IMR-90 (cell line): ENCODE measurements at regions not wholly inside any gene's neighbourhood (a gene's known extent, or its start where the extent isn't known, plus 50 kb on each side); places are given as distances from the start of the nearest gene placed in this dataset.

Experiments used
- ATAC-seq: fragments of 200-7000 bp; cut with Tn5 transposase; 2 replicates; pipeline ENCODE4 v1.9.1; 2020; ENCODE audit warnings: low read depth, mild to moderate bottlenecking, moderate library complexity
- BruUV-seq: library from RNA; stranded (reverse); fragments of 400-500 nt; replicated peaks from 2 replicates; lab custom pipeline; 2021; lab: Mats Ljungman, UMichigan
- CTCF ChIA-PET: fragments of 300-600 bp; formaldehyde crosslinking; extraction: SDS; loops from one replicate; lab custom pipeline; 2021; ENCODE audit warnings: antibody characterized with exemption; lab: Yijun Ruan, JAX
- POLR2A ChIA-PET: fragments of 300-600 bp; sonication (Branson Sonifier 250); formaldehyde crosslinking; loops from one replicate; lab custom pipeline; 2022; ENCODE audit warnings: antibody characterized with exemption; ENCODE audit not compliant: unreplicated experiment; lab: Charles Lee
- DNase-seq: peaks from one replicate; pipeline ENCODE4 v3.0.0; 2013
- H2AFZ ChIP-seq: replicated peaks from 2 replicates; pipeline ENCODE3; 2013; ENCODE audit warnings: low read length, mild to moderate bottlenecking; ENCODE audit not compliant: poor library complexity
- H2AK5ac ChIP-seq: 2 replicates; pipeline ENCODE4 v1.6.1; 2013; ENCODE audit warnings: low read depth, low read length, inconsistent platforms
- H2AK9ac ChIP-seq: replicated peaks from 2 replicates; pipeline ENCODE3; 2013; ENCODE audit warnings: mild to moderate bottlenecking, low read depth, low read length, moderate library complexity; ENCODE audit not compliant: poor library complexity
- H2BK120ac ChIP-seq: 2 replicates; pipeline ENCODE4 v1.6.1; 2013; ENCODE audit warnings: low read depth, low read length, inconsistent platforms
- H2BK15ac ChIP-seq: 3 replicates; pipeline ENCODE4 v1.6.1; 2013; ENCODE audit warnings: low read depth, low read length, inconsistent platforms
- H2BK20ac ChIP-seq: 2 replicates; pipeline ENCODE4 v1.6.1; 2013; ENCODE audit warnings: low read depth, mild to moderate bottlenecking, inconsistent platforms, low read length, moderate library complexity
- H2BK5ac ChIP-seq: 2 replicates; pipeline ENCODE4 v1.6.1; 2013; ENCODE audit warnings: mild to moderate bottlenecking, low read depth, low read length, inconsistent platforms; ENCODE audit not compliant: poor library complexity, severe bottlenecking
- H3K14ac ChIP-seq: replicated peaks from 2 replicates; pipeline ENCODE4 v1.6.1; 2013; ENCODE audit warnings: low read depth, low read length, inconsistent platforms
- H3K18ac ChIP-seq: 2 replicates; pipeline ENCODE4 v1.6.1; 2013; ENCODE audit warnings: low read depth, low read length, control low read depth
- H3K23ac ChIP-seq: 2 replicates; pipeline ENCODE4 v1.6.1; 2013; ENCODE audit warnings: low read depth, low read length, inconsistent platforms
- H3K27ac ChIP-seq: 2 replicates; pipeline ENCODE4 v1.5.1; 2013; ENCODE audit warnings: mild to moderate bottlenecking, control low read depth, low read length; ENCODE audit not compliant: insufficient read depth
- H3K27me3 ChIP-seq: 2 replicates; pipeline ENCODE4 v1.6.1; 2013; ENCODE audit warnings: low read length; ENCODE audit not compliant: control insufficient read depth, insufficient read depth
- H3K36me3 ChIP-seq: 2 replicates; pipeline ENCODE4 v1.6.1; 2013; ENCODE audit warnings: low read length, mixed read lengths; ENCODE audit not compliant: control insufficient read depth, insufficient read depth
- H3K4ac ChIP-seq: 2 replicates; pipeline ENCODE4 v1.6.1; 2013; ENCODE audit warnings: low read depth, low read length, inconsistent platforms
- H3K4me1 ChIP-seq: 2 replicates; pipeline ENCODE4 v1.6.1; 2013; ENCODE audit warnings: low read length, mixed read lengths; ENCODE audit not compliant: control insufficient read depth, insufficient read depth
- H3K4me2 ChIP-seq: 2 replicates; pipeline ENCODE4 v1.6.1; 2013; ENCODE audit warnings: low read depth, mild to moderate bottlenecking, control low read depth, low read length, moderate library complexity
- H3K4me3 ChIP-seq: 2 replicates; pipeline ENCODE4 v1.5.1; 2013; ENCODE audit warnings: low read depth, mild to moderate bottlenecking, control low read depth, low read length, moderate library complexity; ENCODE audit not compliant: insufficient read depth
- H3K56ac ChIP-seq: 2 replicates; pipeline ENCODE4 v1.6.1; 2013; ENCODE audit warnings: low read length, inconsistent platforms; ENCODE audit not compliant: insufficient read depth; ENCODE audit errors: extremely low read depth
- H3K79me1 ChIP-seq, 2 experiments: 2 replicates each; pipeline ENCODE4 v1.6.1; 2013; ENCODE audit warnings: low read length in 2 of 2, inconsistent platforms in 1 of 2, low read depth in 1 of 2
- H3K9ac ChIP-seq: 2 replicates; pipeline ENCODE4 v1.6.1; 2013; ENCODE audit warnings: low read depth, low read length, control low read depth
- H3K9me1 ChIP-seq: 2 replicates; pipeline ENCODE4 v1.6.1; 2013; ENCODE audit warnings: low read length, inconsistent platforms; ENCODE audit not compliant: insufficient read depth
- H3K9me3 ChIP-seq: 2 replicates; pipeline ENCODE4 v1.6.1; 2013; ENCODE audit warnings: low read length; ENCODE audit not compliant: control insufficient read depth, insufficient read depth
- H4K20me1 ChIP-seq: 2 replicates; pipeline ENCODE4 v1.6.1; 2013; ENCODE audit warnings: low read length, inconsistent platforms; ENCODE audit not compliant: insufficient read depth
- H4K5ac ChIP-seq: 2 replicates; pipeline ENCODE4 v1.6.1; 2013; ENCODE audit warnings: mild to moderate bottlenecking, low read depth, low read length, control low read depth
- H4K8ac ChIP-seq, 2 experiments: 2 replicates each; pipeline ENCODE4 v1.6.1; 2013; ENCODE audit warnings: low read depth in 2 of 2, low read length in 2 of 2, control low read depth in 1 of 2, inconsistent platforms in 1 of 2
- H4K91ac ChIP-seq: 2 replicates; pipeline ENCODE4 v1.6.1; 2013; ENCODE audit warnings: low read depth, low read length, inconsistent platforms; ENCODE audit not compliant: insufficient read depth
- BHLHE40 ChIP-seq: fragments of 150-350 bp; IDR thresholded peaks from 2 replicates; pipeline ENCODE4 v1.6.1; 2016; ENCODE audit warnings: mild to moderate bottlenecking, low read depth, low read length
- CEBPB ChIP-seq: IDR thresholded peaks from 2 replicates; pipeline ENCODE4 v1.6.1; 2012; ENCODE audit warnings: low read depth, low read length, improper control_type of control experiment
- CHD1 ChIP-seq: IDR thresholded peaks from 2 replicates; pipeline ENCODE4 v1.6.1; 2012; ENCODE audit warnings: low read depth, low read length, improper control_type of control experiment
- FOS ChIP-seq: fragments of 150-350 bp; IDR thresholded peaks from 2 replicates; pipeline ENCODE4 v1.6.1; 2016; ENCODE audit warnings: low read depth, low read length
- MAFK ChIP-seq: IDR thresholded peaks from 2 replicates; pipeline ENCODE4 v1.6.1; 2012; ENCODE audit warnings: low read depth, low read length, improper control_type of control experiment
- MAZ ChIP-seq: IDR thresholded peaks from 2 replicates; pipeline ENCODE4 v1.6.1; 2012; ENCODE audit warnings: low read depth, mild to moderate bottlenecking, low read length, improper control_type of control experiment, moderate library complexity, borderline replicate concordance
- MXI1 ChIP-seq: IDR thresholded peaks from 2 replicates; pipeline ENCODE4 v1.6.1; 2012; ENCODE audit warnings: low read depth, mild to moderate bottlenecking, low read length, moderate library complexity, borderline replicate concordance
- NFE2L2 ChIP-seq: fragments of 150-350 bp; IDR thresholded peaks from 2 replicates; pipeline ENCODE4 v1.6.1; 2016; ENCODE audit warnings: low read depth, mild to moderate bottlenecking, low read length
- POLR2A ChIP-seq: IDR thresholded peaks from 2 replicates; pipeline ENCODE4 v1.6.1; 2012; ENCODE audit warnings: mild to moderate bottlenecking, low read depth, low read length
- RAD21 ChIP-seq: IDR thresholded peaks from 2 replicates; pipeline ENCODE4 v1.6.1; 2012; ENCODE audit warnings: low read length, improper control_type of control experiment
- RCOR1 ChIP-seq: IDR thresholded peaks from 2 replicates; pipeline ENCODE4 v1.6.1; 2012; ENCODE audit warnings: mild to moderate bottlenecking, low read length, improper control_type of control experiment; ENCODE audit not compliant: insufficient replicate concordance
- RFX5 ChIP-seq: IDR thresholded peaks from 2 replicates; pipeline ENCODE4 v1.8.0; 2012; ENCODE audit warnings: low read depth, mild to moderate bottlenecking, low read length, moderate library complexity
- SMC3 ChIP-seq: fragments of 150-350 bp; IDR thresholded peaks from 2 replicates; pipeline ENCODE4 v1.6.1; 2016; ENCODE audit warnings: low read depth, mild to moderate bottlenecking, antibody characterized with exemption, low read length, moderate library complexity
- dilution Hi-C: fragments of 300-500 bp; cut with HindIII; formaldehyde crosslinking; loops from one replicate; pipeline ENCODE4 v1.14.3; 2018; ENCODE audit warnings: low sequenced_read_pairs; ENCODE audit not compliant: unreplicated experiment
- in situ Hi-C: fragments of 300-500 bp; cut with MboI; formaldehyde crosslinking; loops from 3 replicates; pipeline ENCODE4 v1.14.3; 2019; ENCODE audit warnings: low sequenced_read_pairs, inconsistent platforms, mixed read lengths
- intact Hi-C: fragments of 100-400 bp; cut with micrococcal nuclease; formaldehyde crosslinking; loops from 2 replicates; pipeline ENCODE4 v1.10.0; 2022
- TF ChIP-seq, protein P1 (sequence below): fragments of 150-350 bp; IDR thresholded peaks from 2 replicates; pipeline ENCODE4 v1.6.1; 2016; ENCODE audit warnings: low read depth, mild to moderate bottlenecking, low read length, moderate library complexity, borderline replicate concordance
- TF ChIP-seq, protein P2 (sequence below): fragments of 150-350 bp; IDR thresholded peaks from 2 replicates; pipeline ENCODE4 v1.6.1; 2017; ENCODE audit warnings: mild to moderate bottlenecking, antibody characterized with exemption, low read length, low read depth
- TF ChIP-seq, protein P3 (sequence below): conservative IDR thresholded peaks from 2 replicates; pipeline ENCODE4 v1.5.1; 2012; ENCODE audit warnings: mild to moderate bottlenecking, low read depth, low read length, improper control_type of control experiment

DNA sequence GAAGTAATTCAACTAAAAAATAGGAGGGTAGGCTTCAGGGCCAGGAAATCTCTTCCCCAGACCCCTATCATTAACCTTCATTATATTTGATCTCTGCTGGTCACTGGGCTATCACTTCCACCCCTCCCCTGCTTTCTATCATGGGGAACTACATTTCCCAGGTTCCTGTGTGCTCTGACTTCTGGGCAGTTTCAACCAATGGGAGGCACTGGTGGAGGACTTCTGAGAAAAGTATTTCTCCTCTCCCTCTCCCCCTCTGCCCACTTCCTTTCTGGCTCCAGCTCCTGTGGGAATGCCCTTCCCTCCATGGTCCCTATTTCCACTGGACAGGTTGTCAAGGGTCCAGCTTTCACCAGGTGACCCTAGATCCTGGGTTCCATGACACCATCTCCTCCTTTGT is 364.4 kb downstream of the C16orf95 start:
- Histone ChIP-seq H3K36me3 (no peaks in the 10 kb centered on the region), H2AK5ac (peak overlapping the region; percentile 99), H3K14ac (peak overlapping the region; percentile 93), H2BK15ac (peak overlapping the region; percentile 89), H3K9me1 (peaks cover 27% of the 10 kb centered on the region), H3K4ac (peak overlapping the region; percentile 95), H4K5ac (peak overlapping the region; percentile 17; the same call in 1 of the 2 replicates), H3K9me3 (no peaks in the 10 kb centered on the region), H3K4me2 (no peak overlapping the region), H3K56ac (peak overlapping the region; percentile 97), H3K23ac (peak overlapping the region; percentile 80; the same call in 1 of the 2 replicates), H2BK120ac (peak overlapping the region; percentile 99), H2BK20ac (peak overlapping the region; percentile 97), H4K91ac (peak overlapping the region; percentile 97), H3K4me3 (no peak overlapping the region), H3K18ac (peak overlapping the region; percentile 60; the same call in 1 of the 2 replicates), H3K9ac (no peak overlapping the region), H4K20me1 (peaks cover 3% of the 10 kb centered on the region; the same call in 1 of the 2 replicates), H4K8ac (peak overlapping the region; percentile 62 to 91), H3K79me1 (peaks cover 0 to 17% of the 10 kb centered on the region in 2 experiments; a peak in 2 of 4 replicates), H3K27ac (peak overlapping the region; percentile 23; the same call in 1 of the 2 replicates), H2AFZ (peak overlapping the region; percentile 86), H2AK9ac (peak overlapping the region; percentile 86), H3K27me3 (no peaks in the 10 kb centered on the region), H3K4me1 (peaks cover 6% of the 10 kb centered on the region), H2BK5ac (peak overlapping the region; percentile 93)
- CTCF ChIA-PET, result no interaction called here
- ATAC-seq (peak; percentile 28), DNase-seq (peak; percentile 61)
- BruUV-seq, result no TSS peak
- intact Hi-C loops (no loop called here), dilution Hi-C loops (no loop called here), in situ Hi-C loops (no loop called here)
- POLR2A ChIA-PET, result no interaction called here
- TF ChIP-seq, protein P1, sequence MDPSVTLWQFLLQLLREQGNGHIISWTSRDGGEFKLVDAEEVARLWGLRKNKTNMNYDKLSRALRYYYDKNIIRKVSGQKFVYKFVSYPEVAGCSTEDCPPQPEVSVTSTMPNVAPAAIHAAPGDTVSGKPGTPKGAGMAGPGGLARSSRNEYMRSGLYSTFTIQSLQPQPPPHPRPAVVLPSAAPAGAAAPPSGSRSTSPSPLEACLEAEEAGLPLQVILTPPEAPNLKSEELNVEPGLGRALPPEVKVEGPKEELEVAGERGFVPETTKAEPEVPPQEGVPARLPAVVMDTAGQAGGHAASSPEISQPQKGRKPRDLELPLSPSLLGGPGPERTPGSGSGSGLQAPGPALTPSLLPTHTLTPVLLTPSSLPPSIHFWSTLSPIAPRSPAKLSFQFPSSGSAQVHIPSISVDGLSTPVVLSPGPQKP, result no peak
- no peak for TF ChIP-seq RAD21
- no peak for TF ChIP-seq SMC3
- TF ChIP-seq, protein P2, sequence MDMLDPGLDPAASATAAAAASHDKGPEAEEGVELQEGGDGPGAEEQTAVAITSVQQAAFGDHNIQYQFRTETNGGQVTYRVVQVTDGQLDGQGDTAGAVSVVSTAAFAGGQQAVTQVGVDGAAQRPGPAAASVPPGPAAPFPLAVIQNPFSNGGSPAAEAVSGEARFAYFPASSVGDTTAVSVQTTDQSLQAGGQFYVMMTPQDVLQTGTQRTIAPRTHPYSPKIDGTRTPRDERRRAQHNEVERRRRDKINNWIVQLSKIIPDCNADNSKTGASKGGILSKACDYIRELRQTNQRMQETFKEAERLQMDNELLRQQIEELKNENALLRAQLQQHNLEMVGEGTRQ, result no peak
- TF ChIP-seq, protein P3, sequence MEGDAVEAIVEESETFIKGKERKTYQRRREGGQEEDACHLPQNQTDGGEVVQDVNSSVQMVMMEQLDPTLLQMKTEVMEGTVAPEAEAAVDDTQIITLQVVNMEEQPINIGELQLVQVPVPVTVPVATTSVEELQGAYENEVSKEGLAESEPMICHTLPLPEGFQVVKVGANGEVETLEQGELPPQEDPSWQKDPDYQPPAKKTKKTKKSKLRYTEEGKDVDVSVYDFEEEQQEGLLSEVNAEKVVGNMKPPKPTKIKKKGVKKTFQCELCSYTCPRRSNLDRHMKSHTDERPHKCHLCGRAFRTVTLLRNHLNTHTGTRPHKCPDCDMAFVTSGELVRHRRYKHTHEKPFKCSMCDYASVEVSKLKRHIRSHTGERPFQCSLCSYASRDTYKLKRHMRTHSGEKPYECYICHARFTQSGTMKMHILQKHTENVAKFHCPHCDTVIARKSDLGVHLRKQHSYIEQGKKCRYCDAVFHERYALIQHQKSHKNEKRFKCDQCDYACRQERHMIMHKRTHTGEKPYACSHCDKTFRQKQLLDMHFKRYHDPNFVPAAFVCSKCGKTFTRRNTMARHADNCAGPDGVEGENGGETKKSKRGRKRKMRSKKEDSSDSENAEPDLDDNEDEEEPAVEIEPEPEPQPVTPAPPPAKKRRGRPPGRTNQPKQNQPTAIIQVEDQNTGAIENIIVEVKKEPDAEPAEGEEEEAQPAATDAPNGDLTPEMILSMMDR, result no peak
- TF ChIP-seq NFE2L2, result no peak
- no peak for TF ChIP-seq POLR2A
- TF ChIP-seq RCOR1, result no peak
- TF ChIP-seq FOS, result no peak
- TF ChIP-seq CEBPB, result no peak
- no peak for TF ChIP-seq MXI1
- no peak for TF ChIP-seq BHLHE40
- TF ChIP-seq MAZ, result no peak
- no peak for TF ChIP-seq CHD1
- no peak for TF ChIP-seq MAFK
- no peak for TF ChIP-seq RFX5
